ENCODE measurements at regions not wholly inside any gene's neighbourhood (a gene's known extent, or its start where the extent isn't known, plus 50 kb on each side); places are given as distances from the start of the nearest gene placed in this dataset.

DNA sequence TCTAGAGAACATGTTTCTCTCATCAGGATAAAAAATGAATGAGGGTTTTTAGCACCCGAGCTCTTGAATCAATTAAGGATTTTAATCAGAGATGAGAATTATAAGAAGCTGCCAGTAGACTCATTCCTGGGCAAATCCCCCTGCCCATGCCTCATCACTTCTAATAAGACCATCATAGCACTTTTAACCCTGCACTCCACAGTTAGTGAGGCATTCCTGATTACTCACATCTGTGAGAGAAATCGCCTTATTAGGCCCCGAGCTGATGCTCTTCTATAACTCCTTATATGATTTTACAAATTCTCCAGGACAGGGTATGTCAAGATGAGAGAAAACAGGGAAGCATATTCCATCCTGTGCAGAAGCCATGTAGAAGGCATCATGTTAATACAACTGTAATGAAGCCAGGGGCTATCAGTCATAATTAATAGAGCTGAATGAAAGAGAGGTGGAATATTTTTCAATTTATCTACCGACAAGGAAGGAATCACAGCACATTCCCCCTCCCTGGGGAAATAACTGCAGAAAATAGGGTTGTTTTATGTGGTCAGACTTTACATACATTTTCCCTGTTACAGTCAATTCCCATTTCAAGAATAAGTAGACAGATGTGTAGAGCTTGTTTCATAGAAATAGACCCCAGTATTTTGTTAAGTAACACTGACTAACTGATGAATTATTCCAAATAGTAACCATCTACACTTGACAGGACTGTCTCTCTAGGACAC, 272.7 kb downstream of the HHIPL2 start:
- TF ChIP-seq CTCF (conservative IDR thresholded peaks at IDR 0.05) (no peak), ZFX (IDR thresholded peaks at IDR 0.05) (no peak)

All from C4-2B (cell line).